Esophagus muscularis mucosa (tissue), 4 donors: ENCODE measurements at regions not wholly inside any gene's neighbourhood (a gene's known extent, or its start where the extent isn't known, plus 50 kb on each side); places are given as distances from the start of the nearest gene placed in this dataset.
A peak's percentile ranks its signal among the peaks of the same experiment; 100 is the strongest.

Experiments
- DNase-seq: peaks from one replicate; pipeline ENCODE4 v3.0.0-alpha.2; 2017; ENCODE audit errors: extremely low spot score
- H3K27ac ChIP-seq, 4 donors: fragments of 200-600 bp; sonication (generic); replicated peaks in 1 of 4; 1 replicate in 3 of 4; 2 replicates in 1 of 4; pipeline ENCODE4 v1.5.1; 2016 to 2019; ENCODE audit warnings: mild to moderate bottlenecking in 1 of 4
- H3K27me3 ChIP-seq, 4 donors: fragments of 200-600 bp; sonication (generic); one replicate each; pipeline versions ENCODE4 v1.5.1 to v1.6.0; 2016 to 2019
- H3K36me3 ChIP-seq, 4 donors: fragments of 200-600 bp; sonication (generic); one replicate each; pipeline ENCODE4 v1.5.1; 2016 to 2019
- H3K4me1 ChIP-seq, 4 donors: fragments of 200-600 bp; sonication (generic); one replicate each; pipeline ENCODE4 v1.5.1; 2016 to 2019
- H3K4me3 ChIP-seq, 4 donors: fragments of 200-600 bp; sonication (generic); 1 replicate in 2 of 4; 2 replicates in 2 of 4; pipeline ENCODE4 v1.5.1; 2016 to 2019; ENCODE audit warnings: mild to moderate bottlenecking in 4 of 4, moderate library complexity in 1 of 4
- H3K9me3 ChIP-seq, 4 donors: fragments of 200-600 bp; sonication (generic); 1 replicate in 3 of 4; 2 replicates in 1 of 4; pipeline ENCODE4 v1.5.1; 2016 to 2019
- EP300 ChIP-seq: sonication (generic); formaldehyde crosslinking; IDR thresholded peaks from one replicate; pipeline ENCODE4 v1.6.1; 2017; ENCODE audit warnings: antibody characterized with exemption
- POLR2A ChIP-seq: fragments of 450-650 bp; IDR thresholded peaks from one replicate; pipeline ENCODE4 v1.6.1; 2017; ENCODE audit warnings: antibody characterized with exemption, moderate library complexity, mild to moderate bottlenecking, low read depth
- POLR2AphosphoS5 ChIP-seq, 2 donors: sonication (generic); formaldehyde crosslinking; IDR thresholded peaks; one replicate each; pipeline ENCODE4 v1.6.1; 2017; ENCODE audit warnings: antibody characterized with exemption in 2 of 2
- WGBS: methylation state at CpG from one replicate; pipeline ENCODE4 v1.1.5; 2018; 5-methylcytosine and 5-hydroxymethylcytosine counted together
- intact Hi-C: fragments of 100-400 bp; cut with DNase I; formaldehyde crosslinking; loops from one replicate; pipeline ENCODE4 v1.15.1; 2023
- TF ChIP-seq, protein P1 (sequence below), 3 experiments: fragments of 200-600 bp in 2 of 3; fragments of 450-650 bp in 1 of 3; sonication (generic) in 2 of 3; IDR thresholded peaks; one replicate each; pipeline ENCODE4 v1.5.1; 2017 to 2019; ENCODE audit warnings: antibody characterized with exemption in 3 of 3, mild to moderate bottlenecking in 2 of 3, moderate library complexity in 1 of 3

DNA sequence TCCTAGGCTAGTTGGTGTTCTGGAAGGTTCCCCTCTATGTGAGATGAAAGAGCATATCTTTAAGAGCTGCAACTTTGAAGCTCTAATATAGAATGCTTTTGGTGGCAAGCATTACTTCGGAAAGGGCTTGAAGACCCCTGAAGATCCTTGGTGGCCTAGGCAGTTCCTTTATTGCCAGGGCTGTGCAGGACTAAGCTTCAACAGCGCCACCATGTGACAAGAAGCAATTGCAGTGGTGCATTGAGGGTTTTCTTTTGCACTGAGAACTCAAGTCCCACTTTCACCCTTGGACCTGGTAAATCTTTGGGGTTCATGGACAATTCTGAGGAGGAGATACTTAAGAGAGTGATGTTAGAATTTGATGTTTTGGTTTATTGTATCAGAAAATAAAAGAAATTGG is 237.4 kb upstream of the GMDS start:
- TF ChIP-seq POLR2AphosphoS5 (IDR thresholded peaks at IDR 0.05) (no peak), EP300 (no peak), POLR2A (no peak)
- TF ChIP-seq, protein P1, sequence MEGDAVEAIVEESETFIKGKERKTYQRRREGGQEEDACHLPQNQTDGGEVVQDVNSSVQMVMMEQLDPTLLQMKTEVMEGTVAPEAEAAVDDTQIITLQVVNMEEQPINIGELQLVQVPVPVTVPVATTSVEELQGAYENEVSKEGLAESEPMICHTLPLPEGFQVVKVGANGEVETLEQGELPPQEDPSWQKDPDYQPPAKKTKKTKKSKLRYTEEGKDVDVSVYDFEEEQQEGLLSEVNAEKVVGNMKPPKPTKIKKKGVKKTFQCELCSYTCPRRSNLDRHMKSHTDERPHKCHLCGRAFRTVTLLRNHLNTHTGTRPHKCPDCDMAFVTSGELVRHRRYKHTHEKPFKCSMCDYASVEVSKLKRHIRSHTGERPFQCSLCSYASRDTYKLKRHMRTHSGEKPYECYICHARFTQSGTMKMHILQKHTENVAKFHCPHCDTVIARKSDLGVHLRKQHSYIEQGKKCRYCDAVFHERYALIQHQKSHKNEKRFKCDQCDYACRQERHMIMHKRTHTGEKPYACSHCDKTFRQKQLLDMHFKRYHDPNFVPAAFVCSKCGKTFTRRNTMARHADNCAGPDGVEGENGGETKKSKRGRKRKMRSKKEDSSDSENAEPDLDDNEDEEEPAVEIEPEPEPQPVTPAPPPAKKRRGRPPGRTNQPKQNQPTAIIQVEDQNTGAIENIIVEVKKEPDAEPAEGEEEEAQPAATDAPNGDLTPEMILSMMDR (IDR thresholded peaks at IDR 0.05) = no peak
- DNase-seq = no peak
- no peaks in the 10 kb centered on the region for H3K27me3 ChIP-seq
- 94% methylated on average over 2 of the region's 2 CpGs for WGBS
- H3K36me3 ChIP-seq = no peaks in the 10 kb centered on the region
- no peak overlapping the region for H3K27ac ChIP-seq
- intact Hi-C loops = no loop called here
- H3K4me3 ChIP-seq = no peak overlapping the region
- peaks cover 0 to 5% (median 0%) of the 10 kb centered on the region in 4 donors for H3K9me3 ChIP-seq
- H3K4me1 ChIP-seq = peaks cover 5 to 31% (median 27%) of the 10 kb centered on the region in 4 donors

- intact Hi-C loops = no loop called here
- H3K4me3 ChIP-seq = no peak overlapping the region
- H3K27ac ChIP-seq = no peak overlapping the region
- no peaks in the 10 kb centered on the region for H3K27me3 ChIP-seq
- DNase-seq = no peak
- peaks cover 0 to 5% (median 0%) of the 10 kb centered on the region in 4 donors for H3K9me3 ChIP-seq
- H3K4me1 ChIP-seq = peaks cover 5 to 46% (median 38%) of the 10 kb centered on the region in 4 donors
- H3K36me3 ChIP-seq = no peaks in the 10 kb centered on the region
- TF ChIP-seq POLR2A = no peak
- TF ChIP-seq, protein P1 (IDR thresholded peaks at IDR 0.05) = no peak
- WGBS = 98% methylated on average over 4 of the region's 4 CpGs
These were observed 235.9 kb upstream of the GMDS start for GRCh38 chr6:2481307-2481706.

- DNase-seq = no peak
- no peaks in the 10 kb centered on the region for H3K27me3 ChIP-seq
- peak overlapping the region in 2 of 4 donors; percentile 1 to 37 for H3K27ac ChIP-seq
- H3K9me3 ChIP-seq = peaks cover 0 to 5% (median 0%) of the 10 kb centered on the region in 4 donors
- H3K4me3 ChIP-seq = no peak overlapping the region
- TF ChIP-seq EP300 (no peak), POLR2A (no peak), POLR2AphosphoS5 (IDR thresholded peaks at IDR 0.05) (no peak)
- TF ChIP-seq, protein P1 (IDR thresholded peaks at IDR 0.05) = no peak
- no peaks in the 10 kb centered on the region for H3K36me3 ChIP-seq
- intact Hi-C loops = no loop called here
- WGBS = 37% methylated on average over 10 of the region's 10 CpGs
- H3K4me1 ChIP-seq = peaks cover 5 to 49% (median 38%) of the 10 kb centered on the region in 4 donors
These were observed 235.0 kb upstream of the GMDS start for GRCh38 chr6:2480267-2480966.

GRCh38 chr6:2478200-2478599 is 232.8 kb upstream of the GMDS start:
- intact Hi-C loops = no loop called here
- 31% methylated on average over 9 of the region's 9 CpGs for WGBS
- no peak overlapping the region for H3K4me3 ChIP-seq
- TF ChIP-seq EP300 (no peak), POLR2A (no peak), POLR2AphosphoS5 (IDR thresholded peaks at IDR 0.05) (peak in 1 of 2 donors; percentile 6)
- TF ChIP-seq, protein P1 (IDR thresholded peaks at IDR 0.05) = no peak
- H3K27me3 ChIP-seq = no peaks in the 10 kb centered on the region
- peaks cover 5 to 49% (median 38%) of the 10 kb centered on the region in 4 donors for H3K4me1 ChIP-seq
- no peaks in the 10 kb centered on the region for H3K36me3 ChIP-seq
- peaks cover 0 to 5% (median 0%) of the 10 kb centered on the region in 4 donors for H3K9me3 ChIP-seq
- DNase-seq = no peak
- H3K27ac ChIP-seq = peak overlapping the region; percentile 44 to 71 (median 61)
